Thyroid gland (tissue), 4 donors: ENCODE measurements at regions not wholly inside any gene's neighbourhood (a gene's known extent, or its start where the extent isn't known, plus 50 kb on each side); places are given as distances from the start of the nearest gene placed in this dataset.

Experiments
- POLR2A ChIP-seq, 2 donors: fragments of 450-650 bp; IDR thresholded peaks; one replicate each; pipeline ENCODE4 v1.6.1; 2017; ENCODE audit warnings: antibody characterized with exemption in 2 of 2, mild to moderate bottlenecking in 2 of 2, moderate library complexity in 1 of 2
- TF ChIP-seq, protein P1 (sequence below), 6 experiments: fragments of 200-600 bp in 3 of 6; fragments of 450-650 bp in 3 of 6; sonication (generic) in 3 of 6; IDR thresholded peaks; one replicate each; pipeline ENCODE4 v1.5.1; 2016 to 2019; ENCODE audit warnings: antibody characterized with exemption in 6 of 6, mild to moderate bottlenecking in 2 of 6, inconsistent platforms in 1 of 6, moderate library complexity in 1 of 6

DNA sequence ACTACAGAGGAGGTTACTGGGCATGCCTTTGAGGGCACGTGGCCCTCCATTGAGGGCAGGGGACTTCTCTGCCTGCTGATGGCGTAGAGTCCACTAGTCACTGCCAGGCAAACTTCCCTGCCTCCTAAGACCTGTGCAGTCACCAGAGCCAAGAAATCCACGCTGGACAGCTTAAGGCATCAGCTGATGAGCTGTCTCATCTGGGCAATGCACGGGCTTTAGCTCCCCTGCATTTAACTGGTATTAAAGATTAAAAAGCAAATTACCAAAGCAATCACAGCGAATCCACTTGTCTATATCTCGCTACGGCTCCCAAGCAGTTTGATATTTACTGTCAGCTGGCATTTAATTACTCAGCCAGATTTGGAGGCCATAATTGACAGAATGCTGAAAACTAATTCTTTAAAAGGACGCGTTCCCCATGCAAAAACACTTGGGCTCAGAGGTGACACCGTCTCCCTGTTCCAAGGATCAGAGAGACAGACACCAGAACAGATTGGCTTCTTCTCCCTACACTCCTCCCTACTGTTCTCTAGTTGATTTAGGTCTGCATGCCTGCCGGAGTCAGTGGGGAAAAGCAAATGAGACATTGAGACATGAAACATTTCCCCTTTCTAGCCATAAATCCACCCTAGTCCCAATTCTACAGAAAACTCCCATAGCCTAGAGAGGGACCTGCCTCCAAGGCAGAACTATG is 68.5 kb downstream of the SPATA19 start:
- no peak for TF ChIP-seq POLR2A (IDR thresholded peaks at IDR 0.05)
- TF ChIP-seq, protein P1, sequence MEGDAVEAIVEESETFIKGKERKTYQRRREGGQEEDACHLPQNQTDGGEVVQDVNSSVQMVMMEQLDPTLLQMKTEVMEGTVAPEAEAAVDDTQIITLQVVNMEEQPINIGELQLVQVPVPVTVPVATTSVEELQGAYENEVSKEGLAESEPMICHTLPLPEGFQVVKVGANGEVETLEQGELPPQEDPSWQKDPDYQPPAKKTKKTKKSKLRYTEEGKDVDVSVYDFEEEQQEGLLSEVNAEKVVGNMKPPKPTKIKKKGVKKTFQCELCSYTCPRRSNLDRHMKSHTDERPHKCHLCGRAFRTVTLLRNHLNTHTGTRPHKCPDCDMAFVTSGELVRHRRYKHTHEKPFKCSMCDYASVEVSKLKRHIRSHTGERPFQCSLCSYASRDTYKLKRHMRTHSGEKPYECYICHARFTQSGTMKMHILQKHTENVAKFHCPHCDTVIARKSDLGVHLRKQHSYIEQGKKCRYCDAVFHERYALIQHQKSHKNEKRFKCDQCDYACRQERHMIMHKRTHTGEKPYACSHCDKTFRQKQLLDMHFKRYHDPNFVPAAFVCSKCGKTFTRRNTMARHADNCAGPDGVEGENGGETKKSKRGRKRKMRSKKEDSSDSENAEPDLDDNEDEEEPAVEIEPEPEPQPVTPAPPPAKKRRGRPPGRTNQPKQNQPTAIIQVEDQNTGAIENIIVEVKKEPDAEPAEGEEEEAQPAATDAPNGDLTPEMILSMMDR (IDR thresholded peaks at IDR 0.05), result no peak
